Adipocyte (in vitro differentiated cells): ENCODE measurements at regions not wholly inside any gene's neighbourhood (a gene's known extent, or its start where the extent isn't known, plus 50 kb on each side); places are given as distances from the start of the nearest gene placed in this dataset.

Experiments used
- DNase-seq: peaks from one replicate; pipeline ENCODE4 v3.0.0-alpha.2; 2015; ENCODE audit warnings: low read depth
- H3K27me3 ChIP-seq: replicated peaks from 2 replicates; pipeline ENCODE4 v1.7.0; 2013; ENCODE audit warnings: mild to moderate bottlenecking, low read length, moderate library complexity; ENCODE audit not compliant: control insufficient read depth, insufficient read depth
- H3K36me3 ChIP-seq: 2 replicates; pipeline ENCODE4 v1.7.0; 2013; ENCODE audit warnings: low read length, mild to moderate bottlenecking, moderate library complexity; ENCODE audit not compliant: control insufficient read depth, insufficient read depth, severe bottlenecking
- H3K4me1 ChIP-seq: 2 replicates; pipeline ENCODE4 v1.7.0; 2013; ENCODE audit warnings: mild to moderate bottlenecking, low read length, moderate library complexity; ENCODE audit not compliant: control insufficient read depth, insufficient read depth
- H3K4me3 ChIP-seq: 2 replicates; pipeline ENCODE4 v1.7.0; 2013; ENCODE audit warnings: mild to moderate bottlenecking, low read length, moderate library complexity
- H3K9ac ChIP-seq: 2 replicates; pipeline ENCODE4 v1.7.0; 2013; ENCODE audit warnings: mild to moderate bottlenecking, low read length, moderate library complexity
- H3K9me3 ChIP-seq: 2 replicates; pipeline ENCODE4 v1.7.0; 2013; ENCODE audit warnings: mild to moderate bottlenecking, low read length, moderate library complexity; ENCODE audit not compliant: control insufficient read depth

GRCh38 chr4:123545667-123546572 is 149.3 kb downstream of the SPRY1 start:
- H3K4me3 ChIP-seq = no peak overlapping the region
- peaks cover 5% of the 10 kb centered on the region for H3K9me3 ChIP-seq
- H3K4me1 ChIP-seq = peaks cover 3% of the 10 kb centered on the region
- no peak overlapping the region for H3K9ac ChIP-seq
- H3K36me3 ChIP-seq = no peaks in the 10 kb centered on the region
- peaks cover 3% of the 10 kb centered on the region for H3K27me3 ChIP-seq
- no peak for DNase-seq

GRCh38 chr4:123546573-123547060 is 150.0 kb downstream of the SPRY1 start:
- peaks cover 5% of the 10 kb centered on the region for H3K9me3 ChIP-seq
- peaks cover 3% of the 10 kb centered on the region for H3K27me3 ChIP-seq
- no peak overlapping the region for H3K9ac ChIP-seq
- DNase-seq = no peak
- H3K36me3 ChIP-seq = no peaks in the 10 kb centered on the region
- H3K4me3 ChIP-seq = no peak overlapping the region
- H3K4me1 ChIP-seq = peaks cover 3% of the 10 kb centered on the region

- DNase-seq = no peak
These were observed 150.9 kb downstream of the SPRY1 start for GRCh38 chr4:123547216-123548165.

GRCh38 chr4:123553279-123553678 is 156.7 kb downstream of the SPRY1 start:
- H3K4me3 ChIP-seq = no peak overlapping the region
- peaks cover 5% of the 10 kb centered on the region for H3K9me3 ChIP-seq
- H3K4me1 ChIP-seq = peaks cover 30% of the 10 kb centered on the region
- H3K27me3 ChIP-seq = no peaks in the 10 kb centered on the region
- no peak for DNase-seq
- H3K9ac ChIP-seq = no peak overlapping the region
- H3K36me3 ChIP-seq = no peaks in the 10 kb centered on the region

More at GRCh38 chr4:123547216-123548165, 150.9 kb downstream of the SPRY1 start:
- peaks cover 3% of the 10 kb centered on the region for H3K27me3 ChIP-seq
- H3K4me1 ChIP-seq = peaks cover 3% of the 10 kb centered on the region
- H3K36me3 ChIP-seq = no peaks in the 10 kb centered on the region
- H3K9ac ChIP-seq = no peak overlapping the region
- H3K9me3 ChIP-seq = peaks cover 5% of the 10 kb centered on the region
- no peak overlapping the region for H3K4me3 ChIP-seq

DNA sequence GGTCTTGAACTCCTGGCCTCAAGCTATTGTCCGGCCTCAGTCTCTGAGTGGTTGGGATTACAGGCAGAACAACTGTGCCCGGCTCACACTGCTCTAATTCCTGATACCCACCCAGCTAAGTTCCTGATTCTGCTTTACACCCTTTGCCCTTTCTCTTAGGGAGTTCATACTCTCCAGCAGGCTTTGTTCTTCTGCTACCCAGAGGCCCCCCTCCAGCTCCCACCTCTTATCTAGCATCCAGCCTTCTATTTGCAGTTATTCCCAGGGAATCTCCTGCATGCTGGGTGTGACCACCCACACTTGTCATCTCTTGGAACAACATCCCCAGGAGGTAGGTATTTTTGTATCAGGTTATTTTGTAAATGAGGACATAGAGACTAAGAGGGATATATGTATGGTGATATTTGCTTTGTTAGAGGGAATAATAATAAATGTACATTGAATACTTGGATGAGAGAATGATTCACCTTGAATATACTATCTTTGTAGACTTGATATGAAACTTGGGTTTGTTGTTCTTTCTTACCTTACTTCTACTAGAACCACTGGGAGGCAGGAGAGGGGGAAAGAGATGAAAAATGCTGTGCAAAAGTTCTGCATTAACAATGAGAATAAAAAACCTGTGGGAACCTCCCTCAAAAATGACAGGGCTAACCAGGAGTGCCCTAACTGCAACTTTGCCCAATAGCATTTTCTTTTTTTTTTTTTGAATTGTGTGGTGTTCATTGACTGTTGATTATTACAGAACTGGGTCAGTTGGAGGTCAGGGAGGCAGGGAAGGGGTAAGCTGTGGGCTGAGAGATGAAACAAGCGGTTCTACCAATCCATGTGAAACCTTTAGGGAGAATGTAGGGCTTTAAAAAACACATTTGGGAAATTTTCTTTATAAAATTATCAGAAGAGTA is 157.4 kb downstream of the SPRY1 start:
- Histone ChIP-seq H3K4me1 (peaks cover 30% of the 10 kb centered on the region), H3K36me3 (no peaks in the 10 kb centered on the region), H3K9me3 (peaks cover 5% of the 10 kb centered on the region), H3K9ac (no peak overlapping the region), H3K4me3 (peak overlapping the region; percentile 69), H3K27me3 (no peaks in the 10 kb centered on the region)
- peak; percentile 11 for DNase-seq

DNA sequence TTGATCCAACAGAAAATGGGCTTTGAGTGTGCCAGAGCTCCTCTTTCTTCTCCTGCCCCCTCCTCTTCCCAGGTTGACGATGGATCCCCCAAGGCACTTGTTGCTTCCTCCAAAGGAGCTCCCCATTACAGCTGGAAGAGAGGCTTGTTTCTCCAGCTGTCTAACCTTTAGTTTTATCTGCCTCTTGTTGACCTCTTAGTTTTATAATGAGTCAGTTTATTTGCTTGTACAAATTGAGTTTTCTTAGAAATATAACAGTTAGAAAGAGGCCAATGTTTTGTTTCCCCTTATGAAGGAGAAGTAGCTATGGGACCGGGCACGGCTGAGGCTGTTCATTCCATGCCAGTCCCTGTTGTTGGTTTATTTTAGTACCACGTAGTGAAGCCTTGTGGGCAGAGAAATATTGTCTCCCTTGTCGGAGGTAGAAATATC is 158.2 kb downstream of the SPRY1 start:
- no peaks in the 10 kb centered on the region for H3K36me3 ChIP-seq
- H3K27me3 ChIP-seq = no peaks in the 10 kb centered on the region
- H3K4me1 ChIP-seq = peaks cover 36% of the 10 kb centered on the region
- H3K9ac ChIP-seq = peak overlapping the region; percentile 64
- peak overlapping the region; percentile 69 for H3K4me3 ChIP-seq
- no peak for DNase-seq
- peaks cover under 1% of the 10 kb centered on the region for H3K9me3 ChIP-seq

- Histone ChIP-seq H3K27me3 (no peaks in the 10 kb centered on the region), H3K9me3 (no peaks in the 10 kb centered on the region), H3K9ac (peak overlapping the region; percentile 64), H3K4me1 (peaks cover 41% of the 10 kb centered on the region), H3K36me3 (no peaks in the 10 kb centered on the region), H3K4me3 (peak overlapping the region; percentile 69)
- peak; percentile 95 for DNase-seq
These were observed 158.7 kb downstream of the SPRY1 start for GRCh38 chr4:123555233-123555806.

- Histone ChIP-seq H3K4me1 (peaks cover 41% of the 10 kb centered on the region), H3K4me3 (peak overlapping the region; percentile 43), H3K27me3 (no peaks in the 10 kb centered on the region), H3K9ac (peak overlapping the region; percentile 64), H3K36me3 (no peaks in the 10 kb centered on the region), H3K9me3 (no peaks in the 10 kb centered on the region)
- peak; percentile 58 for DNase-seq
These were observed 159.2 kb downstream of the SPRY1 start for GRCh38 chr4:123555807-123556273.

DNA sequence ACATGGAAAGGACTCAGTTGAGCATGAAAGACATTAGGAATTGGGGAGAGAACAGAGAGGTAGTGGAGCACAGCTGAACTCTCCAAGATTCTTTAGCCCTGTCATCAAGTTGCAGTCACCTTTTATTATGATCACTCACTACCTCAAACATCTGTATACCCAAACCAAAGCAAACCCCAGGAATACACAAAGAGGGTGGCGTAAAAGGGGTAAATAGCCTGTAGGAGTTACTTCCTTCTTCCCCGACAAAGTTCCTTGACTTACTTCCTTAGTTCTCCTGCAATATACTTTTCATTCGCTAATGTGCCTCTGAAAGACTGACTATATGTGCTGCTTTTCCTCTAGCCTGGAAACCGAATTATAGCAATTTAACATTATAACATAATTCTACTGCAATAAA is 159.9 kb downstream of the SPRY1 start:
- no peak for DNase-seq
- H3K9me3 ChIP-seq = no peaks in the 10 kb centered on the region
- H3K36me3 ChIP-seq = no peaks in the 10 kb centered on the region
- no peaks in the 10 kb centered on the region for H3K27me3 ChIP-seq
- H3K4me1 ChIP-seq = peaks cover 41% of the 10 kb centered on the region
- no peak overlapping the region for H3K4me3 ChIP-seq
- peak overlapping the region; percentile 64 for H3K9ac ChIP-seq
